ENCODE measurements at regions not wholly inside any gene's neighbourhood (a gene's known extent, or its start where the extent isn't known, plus 50 kb on each side); places are given as distances from the start of the nearest gene placed in this dataset.

- no peak for DNase-seq (ENCODE audit: low spot score)
- peak; percentile 79 for ATAC-seq (ENCODE audit: low FRiP score)
- TF ChIP-seq CTCF (IDR thresholded peaks at IDR 0.05): no peak
Observed at GRCh38 chr1:93753791-93754763, 72.4 kb upstream of the BCAR3 start.

GRCh38 chr1:93751377-93752250 is 70.0 kb upstream of the BCAR3 start:
- DNase-seq (ENCODE audit: low spot score) (no peak), ATAC-seq (ENCODE audit: low FRiP score) (no peak)
- no peak for TF ChIP-seq CTCF (IDR thresholded peaks at IDR 0.05)

GRCh38 chr1:93750955-93751354 is 69.3 kb upstream of the BCAR3 start:
- ATAC-seq (ENCODE audit: low FRiP score): no peak
- no peak for DNase-seq (ENCODE audit: low spot score)
- TF ChIP-seq CTCF (IDR thresholded peaks at IDR 0.05): no peak

GRCh38 chr1:93749894-93750301 is 68.3 kb upstream of the BCAR3 start:
- no peak for DNase-seq (ENCODE audit: low spot score)
- ATAC-seq (ENCODE audit: low FRiP score): no peak
- no peak for TF ChIP-seq CTCF (IDR thresholded peaks at IDR 0.05)

- no peak for TF ChIP-seq CTCF (IDR thresholded peaks at IDR 0.05)
- DNase-seq (ENCODE audit: low spot score): no peak
- ATAC-seq (ENCODE audit: low FRiP score): no peak
Observed at GRCh38 chr1:93749487-93749886, 67.8 kb upstream of the BCAR3 start.

GRCh38 chr1:93746021-93746812 is 64.6 kb upstream of the BCAR3 start:
- TF ChIP-seq CTCF (IDR thresholded peaks at IDR 0.05): no peak
- ATAC-seq (ENCODE audit: low FRiP score) (no peak), DNase-seq (ENCODE audit: low spot score) (no peak)
